ENCODE measurements at regions not wholly inside any gene's neighbourhood (a gene's known extent, or its start where the extent isn't known, plus 50 kb on each side); places are given as distances from the start of the nearest gene placed in this dataset.
A peak's percentile ranks its signal among the peaks of the same experiment; 100 is the strongest.

- peak; percentile 40 for DNase-seq (ENCODE audit: low read depth)
- no peak for TF ChIP-seq CTCF (IDR thresholded peaks at IDR 0.05; ENCODE audit: insufficient read depth, low read depth, low read length, missing control alignments)
- no peak overlapping the region for H3K4me3 ChIP-seq (ENCODE audit: low read length)
Measured at GRCh38 chr2:156054983-156055382, 277.5 kb downstream of the NR4A2 start.

GRCh38 chr2:156046900-156047299 is 285.6 kb downstream of the NR4A2 start:
- DNase-seq (ENCODE audit: low read depth), result peak; percentile 45
- no peak for TF ChIP-seq CTCF (IDR thresholded peaks at IDR 0.05; ENCODE audit: insufficient read depth, low read depth, low read length, missing control alignments)
- no peak overlapping the region for H3K4me3 ChIP-seq (ENCODE audit: low read length)

GRCh38 chr2:156042895-156043294 is 289.6 kb downstream of the NR4A2 start:
- DNase-seq (ENCODE audit: low read depth), result no peak
- TF ChIP-seq CTCF (IDR thresholded peaks at IDR 0.05; ENCODE audit: insufficient read depth, low read depth, low read length, missing control alignments), result no peak
- H3K4me3 ChIP-seq (ENCODE audit: low read length), result no peak overlapping the region

- no peak for DNase-seq (ENCODE audit: low read depth)
- TF ChIP-seq CTCF (IDR thresholded peaks at IDR 0.05; ENCODE audit: insufficient read depth, low read depth, low read length, missing control alignments), result no peak
- H3K4me3 ChIP-seq (ENCODE audit: low read length), result no peak overlapping the region
Measured at GRCh38 chr2:156038021-156038420, 294.5 kb downstream of the NR4A2 start.

GRCh38 chr2:156037482-156037881 is 295.0 kb downstream of the NR4A2 start:
- DNase-seq (ENCODE audit: low read depth), result no peak
- no peak overlapping the region for H3K4me3 ChIP-seq (ENCODE audit: low read length)
- no peak for TF ChIP-seq CTCF (IDR thresholded peaks at IDR 0.05; ENCODE audit: insufficient read depth, low read depth, low read length, missing control alignments)

- TF ChIP-seq CTCF (IDR thresholded peaks at IDR 0.05; ENCODE audit: insufficient read depth, low read depth, low read length, missing control alignments), result no peak
- peak; percentile 54 for DNase-seq (ENCODE audit: low read depth)
- H3K4me3 ChIP-seq (ENCODE audit: low read length), result no peak overlapping the region
Measured at GRCh38 chr2:156031121-156031520, 301.4 kb downstream of the NR4A2 start.

- no peak for DNase-seq (ENCODE audit: low read depth)
- H3K4me3 ChIP-seq (ENCODE audit: low read length), result no peak overlapping the region
- no peak for TF ChIP-seq CTCF (IDR thresholded peaks at IDR 0.05; ENCODE audit: insufficient read depth, low read depth, low read length, missing control alignments)
Measured at GRCh38 chr2:156023229-156023869, 309.2 kb downstream of the NR4A2 start.
